Endothelial cell of hepatic sinusoid (primary cell): ENCODE measurements at regions not wholly inside any gene's neighbourhood (a gene's known extent, or its start where the extent isn't known, plus 50 kb on each side); places are given as distances from the start of the nearest gene placed in this dataset.
"Not testable (repeated sequence)": the region's sequence is repeated elsewhere in the genome, so short reads cannot be mapped to it uniquely, and the experiment has no call there.

Source experiments
- in situ Hi-C: cut with HindIII; loops from 2 replicates; pipeline ENCODE4 v1.10.0; 2017; ENCODE audit warnings: low sequenced_read_pairs

DNA sequence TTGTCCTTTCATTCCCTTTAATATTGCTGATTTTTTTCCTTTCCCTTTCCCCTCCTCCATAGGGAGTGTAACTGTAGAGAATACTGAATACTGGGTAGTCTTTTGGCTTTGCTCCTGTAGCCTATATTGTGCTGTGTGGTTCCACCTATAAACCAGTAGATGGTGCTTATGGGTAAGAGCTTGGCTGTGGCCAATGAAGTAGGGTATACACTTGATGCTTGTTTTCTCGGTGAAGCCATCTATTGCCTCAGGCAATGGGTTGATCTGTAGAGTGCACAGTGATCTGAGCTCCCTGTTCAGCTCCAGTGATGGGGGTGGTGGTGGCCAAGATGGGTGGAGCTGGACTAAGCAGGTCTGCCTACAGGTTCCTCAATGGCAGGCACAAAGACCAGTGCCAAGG is 203.3 kb upstream of the IMPG1 start:
- in situ Hi-C loops, result no loop called here

- in situ Hi-C loops, result no loop called here
Measured at GRCh38 chr6:76264468-76264867, 192.0 kb upstream of the IMPG1 start.

GRCh38 chr6:76262240-76262639 is 189.8 kb upstream of the IMPG1 start:
- in situ Hi-C loops, result no loop called here

DNA sequence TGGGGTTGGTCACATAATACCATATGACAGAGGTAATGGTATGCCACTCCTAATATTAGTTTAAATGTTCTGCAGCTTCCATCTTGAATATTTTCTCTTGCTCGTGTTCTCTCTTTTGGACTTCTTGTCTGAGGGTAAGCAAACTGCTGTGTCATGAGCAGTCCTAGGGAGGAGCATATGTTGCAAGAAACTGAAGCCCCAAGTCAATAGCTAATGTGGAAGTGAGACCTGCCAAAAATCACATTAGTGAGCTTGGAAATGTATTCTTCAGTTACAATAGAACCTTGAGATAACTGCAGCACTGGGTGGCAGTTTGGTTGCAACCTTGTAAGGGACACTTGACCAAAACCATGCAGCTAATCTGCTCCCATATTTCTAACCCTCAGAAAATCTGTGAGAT is 178.2 kb upstream of the IMPG1 start:
- in situ Hi-C loops, result no loop called here

GRCh38 chr6:76247527-76247926 is 175.1 kb upstream of the IMPG1 start:
- in situ Hi-C loops, result no loop called here

GRCh38 chr6:76240092-76240491 is 167.6 kb upstream of the IMPG1 start:
- in situ Hi-C loops, result no loop called here

DNA sequence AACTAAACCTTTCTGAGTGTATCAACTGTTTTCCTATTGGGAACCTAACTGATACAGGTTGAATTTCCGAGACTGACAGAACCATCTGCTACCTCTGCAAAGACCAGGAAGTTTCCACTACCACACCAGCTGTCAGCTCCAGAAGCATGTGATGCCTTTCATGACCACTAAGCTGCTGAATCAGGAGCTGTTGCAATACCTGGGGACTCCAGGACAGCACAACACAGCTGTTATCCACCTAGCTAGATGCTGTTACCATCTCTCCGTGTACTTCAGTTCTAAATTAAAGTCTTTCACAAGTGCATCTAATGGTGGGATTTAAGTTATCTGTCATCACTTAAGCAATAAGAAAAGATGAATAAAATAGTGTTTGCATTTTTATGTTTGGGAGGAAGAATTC is 158.2 kb upstream of the IMPG1 start:
- in situ Hi-C loops, result no loop called here

DNA sequence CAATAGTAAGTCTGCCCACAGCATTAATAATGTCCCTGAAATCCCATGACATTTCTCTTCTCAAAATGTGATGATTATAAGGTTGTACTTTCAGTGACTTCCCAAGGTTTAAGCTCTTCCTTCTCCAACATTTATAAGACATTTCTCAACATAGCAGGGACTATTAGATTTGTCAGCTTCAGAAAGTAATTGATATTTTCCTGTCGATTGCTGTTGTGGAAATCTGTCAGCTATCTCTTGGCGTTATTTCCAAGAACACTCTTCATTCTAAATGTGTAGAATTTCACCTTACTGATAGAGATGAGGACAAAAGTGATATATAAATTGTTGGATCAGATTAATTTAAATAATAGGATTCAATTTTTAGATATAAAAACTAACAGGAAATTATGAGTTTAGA is 149.7 kb upstream of the IMPG1 start:
- in situ Hi-C loops, result no loop called here

GRCh38 chr6:76221525-76221924 is 149.1 kb upstream of the IMPG1 start:
- in situ Hi-C loops, result no loop called here

GRCh38 chr6:76220805-76221204 is 148.3 kb upstream of the IMPG1 start:
- in situ Hi-C loops, result no loop called here

DNA sequence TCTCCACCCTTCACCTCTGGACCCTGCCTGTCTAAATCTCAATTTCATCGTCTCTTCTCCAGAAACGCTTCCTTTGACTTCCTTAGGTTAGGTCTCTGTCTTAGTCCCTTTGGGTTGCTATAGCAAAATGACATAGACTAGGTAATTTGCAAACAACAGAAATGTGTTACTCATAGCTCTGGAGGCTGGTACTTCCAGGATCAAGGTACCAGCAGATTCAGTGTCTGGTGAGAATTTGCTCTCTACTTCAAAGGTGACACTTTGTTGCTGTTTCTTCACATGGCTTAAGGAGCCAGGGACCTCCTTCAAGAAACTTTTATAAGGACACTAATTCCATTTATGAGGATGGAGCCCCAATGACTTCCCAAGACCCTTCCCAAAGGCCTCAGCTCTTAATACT is 145.1 kb upstream of the IMPG1 start:
- in situ Hi-C loops, result no loop called here

GRCh38 chr6:76214546-76214945 is 142.1 kb upstream of the IMPG1 start:
- in situ Hi-C loops, result no loop called here

- in situ Hi-C loops, result loop anchor here (5.0 kb wide), 1 partner anchor 47 kb away; no protein-coding TSS in a partner anchor
Measured at GRCh38 chr6:76174722-76175121, 102.3 kb upstream of the IMPG1 start.

DNA sequence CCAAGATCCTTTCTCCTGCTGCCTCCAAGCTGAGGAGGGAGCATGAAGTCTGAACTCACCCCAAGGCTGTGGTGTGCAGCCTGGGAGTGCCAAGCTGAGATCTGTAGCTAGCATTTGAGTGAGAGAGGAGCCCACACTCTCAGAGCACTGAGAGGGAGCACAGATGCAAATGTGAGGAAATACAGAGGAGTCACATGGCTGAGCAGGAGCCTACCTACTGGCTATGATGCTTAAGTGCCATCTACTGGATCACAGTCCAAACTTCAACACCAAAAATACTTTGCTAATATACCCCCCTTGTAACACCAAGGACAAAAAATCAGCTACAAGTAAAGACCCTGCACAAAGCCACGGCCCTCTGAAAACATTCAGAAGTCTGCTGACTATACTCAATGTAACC is 94.4 kb upstream of the IMPG1 start:
- in situ Hi-C loops, result no loop called here

DNA sequence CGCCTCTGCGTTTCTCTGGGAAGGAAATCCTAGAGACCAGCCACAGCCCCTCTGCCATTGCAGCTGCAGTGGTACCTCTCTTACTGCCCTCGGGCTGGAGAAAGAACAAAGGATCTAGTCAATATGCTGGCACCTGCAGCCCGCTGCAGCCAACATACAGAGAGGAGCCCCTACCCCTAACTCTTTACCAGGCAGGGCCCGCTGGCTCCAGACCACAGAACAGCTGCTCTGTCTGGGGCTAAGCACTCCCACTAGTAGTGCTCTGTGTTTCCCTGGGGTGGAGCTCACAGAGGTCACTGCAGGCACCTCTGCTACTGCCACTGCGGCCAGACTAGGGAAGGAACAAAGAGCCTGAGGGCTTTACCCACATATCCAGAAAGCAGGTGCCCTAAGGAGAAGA is 93.8 kb upstream of the IMPG1 start:
- in situ Hi-C loops, result no loop called here

- in situ Hi-C loops, result no loop called here
Measured at GRCh38 chr6:76165471-76166221, 93.2 kb upstream of the IMPG1 start.

DNA sequence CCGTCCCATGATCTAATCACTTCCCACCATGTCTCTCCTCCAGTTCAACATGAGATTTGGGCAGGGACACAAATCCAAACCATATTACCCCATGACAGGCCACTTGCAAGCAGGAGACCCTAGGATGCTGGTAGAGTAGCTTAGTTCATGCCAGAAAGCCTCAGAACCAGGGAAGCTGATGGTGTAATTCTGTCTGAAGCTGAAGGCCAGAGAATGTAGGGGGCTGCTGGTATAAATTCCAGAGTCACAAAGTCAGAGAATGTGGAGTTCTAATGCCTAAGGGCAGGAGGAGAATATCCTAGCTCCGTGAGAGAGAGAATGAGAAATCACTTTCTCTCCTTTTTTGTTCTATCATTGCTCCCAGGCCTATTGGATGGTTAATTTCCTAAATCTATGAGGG is 90.3 kb upstream of the IMPG1 start:
- in situ Hi-C loops, result no loop called here

DNA sequence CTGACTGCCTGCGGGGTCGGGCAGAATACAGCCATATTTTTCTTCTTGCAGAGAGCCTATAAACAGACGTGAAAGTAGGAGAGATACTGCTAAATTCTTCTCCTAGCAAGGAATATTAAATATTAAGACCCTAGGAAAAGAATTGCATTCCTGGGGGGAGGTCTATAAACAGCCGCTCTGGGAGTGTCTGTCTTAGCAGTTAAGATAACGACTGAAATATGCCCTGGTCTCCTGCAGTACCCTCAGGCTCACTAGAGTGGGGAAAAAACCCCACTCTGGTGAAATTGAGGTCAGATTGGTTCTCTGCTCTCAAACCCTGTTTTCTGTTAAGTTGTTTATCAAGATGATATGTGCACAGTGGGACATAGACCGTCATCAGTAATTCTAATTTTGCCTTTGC is 85.3 kb upstream of the IMPG1 start:
- in situ Hi-C loops, result not testable (repeated sequence)

DNA sequence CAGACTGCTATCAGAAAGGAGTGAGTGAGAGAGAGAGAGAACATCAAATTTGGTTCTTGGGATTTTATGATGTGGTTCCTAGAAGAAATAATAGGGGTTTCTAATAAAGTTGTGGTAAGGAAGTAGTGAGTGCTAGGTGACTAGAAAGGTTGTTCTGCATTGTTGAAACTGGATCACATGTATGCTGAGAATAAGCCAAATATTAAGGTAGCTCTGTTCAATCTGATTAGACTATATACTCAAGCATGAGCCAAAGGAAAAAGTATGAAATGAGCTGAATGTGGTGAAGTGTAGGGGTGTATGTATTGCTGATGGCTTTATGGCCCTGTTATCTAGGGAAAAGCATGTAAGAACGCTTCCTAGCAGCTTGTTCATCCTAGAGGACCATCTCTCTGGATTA is 63.0 kb upstream of the IMPG1 start:
- in situ Hi-C loops, result no loop called here

DNA sequence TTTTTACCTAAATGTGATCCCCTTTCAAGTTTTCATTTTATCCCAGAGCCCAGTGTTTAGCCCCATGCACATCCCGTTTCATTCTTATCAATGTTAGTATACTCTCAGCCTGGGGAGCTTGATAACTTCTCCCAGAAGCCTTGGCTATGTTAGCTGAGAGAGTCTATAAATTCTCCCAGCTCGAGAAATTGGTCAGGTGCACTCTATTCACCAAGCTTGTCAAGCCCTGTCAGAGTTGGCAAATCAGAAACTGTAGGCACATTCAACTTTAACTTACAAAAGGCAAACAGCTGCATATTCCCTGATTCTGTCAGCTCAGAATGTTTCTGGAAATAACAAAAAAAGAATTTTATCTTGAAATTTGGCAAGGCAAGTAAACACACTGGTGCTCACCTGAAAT is 62.2 kb upstream of the IMPG1 start:
- in situ Hi-C loops, result no loop called here

DNA sequence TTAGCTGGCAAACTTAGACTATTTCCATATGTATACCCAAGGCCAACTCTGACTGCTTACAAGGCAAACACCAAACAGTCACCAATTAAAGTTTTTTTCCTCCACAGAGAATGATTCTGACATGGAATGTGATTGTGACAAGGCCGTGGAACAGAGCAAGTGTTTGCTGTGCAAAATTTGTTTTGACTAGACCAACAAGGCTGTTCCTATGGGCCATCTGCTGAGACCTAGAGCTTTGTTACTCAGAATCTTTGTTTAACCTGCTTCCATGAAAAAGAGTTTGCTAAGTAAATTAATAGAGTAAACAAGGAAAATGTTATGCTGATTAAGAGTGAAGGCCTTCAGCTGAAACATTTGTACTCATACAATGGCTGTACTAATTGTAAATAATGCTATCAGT is 51.6 kb upstream of the IMPG1 start:
- in situ Hi-C loops, result no loop called here
